GM18519 (cell line): ENCODE measurements at regions not wholly inside any gene's neighbourhood (a gene's known extent, or its start where the extent isn't known, plus 50 kb on each side); places are given as distances from the start of the nearest gene placed in this dataset.

Experiments
- ATAC-seq: cut with Tn5 transposase; IDR thresholded peaks from one replicate; pipeline ENCODE4 v1.9.1; 2021; ENCODE audit warnings: mild to moderate bottlenecking, moderate library complexity; ENCODE audit not compliant: unreplicated experiment, low FRiP score

DNA sequence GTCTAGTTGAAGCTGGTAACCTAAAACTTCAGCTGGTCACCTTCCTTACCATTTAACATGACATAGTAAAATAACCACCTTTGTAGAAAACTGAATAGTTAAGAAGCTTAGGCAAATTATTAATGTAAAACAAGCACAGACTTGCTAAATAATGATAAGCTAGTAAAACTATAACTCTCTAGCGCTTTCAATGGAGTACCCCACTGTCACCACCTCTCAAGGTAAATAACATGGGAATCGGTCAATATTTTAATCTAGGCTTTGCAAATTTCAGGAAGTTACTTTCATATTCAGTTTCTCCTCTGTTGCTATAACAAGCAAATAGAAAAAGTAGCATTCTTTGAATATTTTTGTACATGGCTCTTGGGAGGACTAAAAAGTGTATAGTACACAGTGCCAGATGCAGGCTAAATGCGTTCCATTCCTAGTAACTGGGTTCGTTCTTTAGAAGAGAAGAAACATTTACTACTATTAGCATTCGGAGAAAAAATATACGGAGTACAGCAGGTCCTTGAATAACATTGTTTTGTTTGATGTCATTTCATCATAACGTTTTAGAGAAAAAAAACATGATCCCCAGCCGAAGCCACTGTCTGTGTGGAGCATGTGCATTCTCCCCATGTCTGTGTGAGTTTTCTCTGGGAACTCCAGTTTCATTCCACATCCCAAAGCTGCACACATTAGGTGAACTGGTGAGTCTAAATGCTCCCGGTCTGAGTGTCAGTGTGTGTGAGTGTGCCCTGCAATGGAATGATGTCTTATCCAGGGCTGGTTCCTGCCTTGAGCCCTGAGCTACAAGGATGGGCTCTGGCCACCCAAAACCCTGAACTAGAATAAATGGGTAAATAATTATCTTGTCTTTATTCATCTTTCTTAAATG, 52.5 kb downstream of the EPRS1 start:
- ATAC-seq: no peak

DNA sequence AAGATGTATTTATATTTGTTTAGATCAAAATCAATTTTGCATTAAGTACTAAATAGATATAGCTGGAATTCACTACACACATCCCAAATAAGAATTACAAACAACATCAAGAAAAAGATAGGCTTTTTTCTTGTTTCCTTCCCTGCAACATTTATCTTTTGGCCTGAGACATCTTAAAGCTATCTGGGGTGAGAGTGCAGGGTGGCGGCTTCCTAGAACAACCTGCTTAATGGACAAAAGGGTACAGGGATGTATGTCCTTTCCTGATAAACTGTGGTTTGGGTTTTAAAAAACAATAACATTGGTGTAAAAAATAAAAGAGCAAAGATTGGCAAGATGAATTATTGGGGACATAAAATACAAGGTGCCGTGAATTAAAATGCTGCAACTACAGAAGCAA, 54.4 kb downstream of the EPRS1 start:
- ATAC-seq: no peak

DNA sequence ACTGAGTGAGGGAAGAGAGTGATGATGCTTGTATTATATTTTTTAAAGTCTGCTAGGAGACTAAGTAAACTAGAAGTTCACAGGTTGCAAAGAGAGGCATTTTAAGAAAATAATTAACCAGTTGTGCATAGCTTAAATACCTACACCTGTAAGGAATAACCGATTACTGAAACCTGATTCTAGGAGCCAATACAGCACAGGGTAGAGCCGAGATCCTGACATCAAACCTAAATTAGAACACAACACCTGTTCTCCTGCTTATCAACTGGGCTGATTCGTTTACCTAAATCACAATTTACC, 54.8 kb downstream of the EPRS1 start:
- ATAC-seq: no peak

DNA sequence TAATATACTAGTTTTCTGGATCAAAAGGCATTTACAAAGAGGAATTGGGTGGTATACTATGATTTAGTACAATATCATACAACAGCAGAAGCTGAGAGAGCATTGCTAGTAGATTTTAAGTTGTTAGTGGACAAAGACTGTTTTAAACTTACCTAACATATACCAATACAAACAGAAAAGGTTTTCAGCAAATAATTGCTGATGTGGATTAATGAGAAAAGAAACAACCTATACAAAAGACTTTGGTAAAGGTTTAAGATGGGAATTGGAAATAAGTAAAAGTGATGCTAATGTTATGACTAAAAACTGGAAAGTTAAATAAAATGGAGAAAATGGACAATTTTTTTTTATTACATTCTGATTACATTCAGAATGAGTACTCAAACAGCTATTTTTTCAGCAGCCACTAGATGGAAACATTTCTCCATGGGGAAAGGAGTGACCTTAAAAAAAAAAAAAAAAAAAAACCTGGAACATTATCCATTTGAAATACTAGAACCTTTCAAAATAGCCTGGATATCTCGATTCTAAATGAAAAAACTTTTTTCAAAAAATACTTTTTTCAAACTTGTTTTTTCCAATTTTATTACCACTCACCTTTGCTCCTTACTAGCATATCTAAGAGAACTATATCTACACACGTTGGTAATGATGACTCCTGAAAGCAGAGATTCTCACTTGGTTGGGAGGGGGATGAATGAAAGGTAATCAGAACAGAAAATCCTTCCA, 55.4 kb downstream of the EPRS1 start:
- ATAC-seq: no peak

DNA sequence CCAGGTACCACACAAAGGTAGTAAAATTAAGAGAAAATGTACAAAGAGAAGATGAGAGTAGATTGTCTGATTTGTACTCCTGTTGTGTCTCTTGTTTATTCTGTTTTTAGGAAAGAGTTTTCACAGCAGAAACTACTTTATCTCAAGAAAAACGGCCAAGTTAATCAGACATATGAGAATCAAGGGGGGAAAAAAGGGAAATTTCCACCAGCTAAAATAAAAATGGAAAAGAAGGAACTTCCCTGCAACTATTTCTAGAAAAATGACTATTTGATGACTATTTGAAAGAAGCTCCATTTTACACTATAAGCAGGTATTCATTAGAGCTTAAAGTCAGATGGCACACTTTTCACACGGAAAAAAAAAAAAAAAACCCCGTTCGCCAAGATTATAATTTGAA, 56.5 kb downstream of the EPRS1 start:
- no peak for ATAC-seq

DNA sequence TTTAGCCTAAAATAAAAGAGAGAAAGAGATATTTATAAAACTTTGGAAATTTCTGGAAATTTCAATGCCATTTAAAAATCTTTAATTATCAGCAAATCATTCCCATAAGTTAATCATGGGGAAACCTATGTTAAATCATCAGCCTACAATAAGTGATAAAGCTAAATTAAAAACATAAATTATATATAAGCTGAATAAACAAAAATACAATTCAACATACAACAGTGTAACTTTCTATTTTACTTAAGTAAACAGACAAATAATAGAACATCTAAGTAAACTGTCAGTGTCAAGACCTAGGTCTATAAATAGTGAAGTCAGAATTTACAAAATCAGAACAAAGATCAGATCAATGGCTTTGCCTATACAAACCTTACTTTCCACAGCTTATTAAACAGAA, 57.5 kb downstream of the EPRS1 start:
- no peak for ATAC-seq

DNA sequence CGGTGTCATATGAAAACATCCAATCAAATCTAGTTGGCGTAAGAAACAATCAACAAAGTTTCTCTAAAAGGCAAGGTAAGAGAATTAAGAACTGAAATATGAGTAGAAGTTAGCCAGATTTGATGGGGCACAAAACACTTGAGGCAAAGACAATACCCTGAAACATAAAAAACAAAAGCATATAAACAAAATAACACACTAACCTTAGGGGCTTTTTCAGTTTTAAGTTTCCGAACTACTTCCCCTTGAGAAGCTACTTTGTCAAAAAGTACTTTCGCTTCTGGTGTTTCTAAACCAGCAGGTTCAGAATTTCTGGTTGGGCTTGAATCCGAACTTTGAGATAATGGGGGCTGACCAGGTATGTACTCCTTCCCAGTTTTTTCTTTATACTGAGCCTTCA, 57.9 kb downstream of the EPRS1 start:
- peak; percentile 86 for ATAC-seq

DNA sequence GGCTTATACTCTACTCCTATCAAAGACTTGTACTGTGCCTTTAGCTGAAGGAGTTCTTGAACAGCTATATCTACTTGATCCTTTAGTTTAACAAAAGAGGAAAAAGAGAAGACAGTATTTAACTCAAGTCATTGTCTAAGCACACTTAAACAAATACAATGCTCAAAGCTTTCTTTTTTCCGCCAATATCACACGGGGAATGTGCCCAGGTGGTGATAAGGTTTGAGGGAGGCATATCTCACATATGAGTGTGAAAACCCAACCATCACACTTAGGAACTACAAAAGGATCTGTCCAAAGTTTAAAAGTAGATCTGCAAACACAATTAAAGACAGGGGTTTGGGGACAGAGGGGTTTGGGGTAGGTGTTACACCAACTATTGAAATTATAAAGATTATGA, 59.0 kb upstream of the SLC30A10 start:
- ATAC-seq: no peak

DNA sequence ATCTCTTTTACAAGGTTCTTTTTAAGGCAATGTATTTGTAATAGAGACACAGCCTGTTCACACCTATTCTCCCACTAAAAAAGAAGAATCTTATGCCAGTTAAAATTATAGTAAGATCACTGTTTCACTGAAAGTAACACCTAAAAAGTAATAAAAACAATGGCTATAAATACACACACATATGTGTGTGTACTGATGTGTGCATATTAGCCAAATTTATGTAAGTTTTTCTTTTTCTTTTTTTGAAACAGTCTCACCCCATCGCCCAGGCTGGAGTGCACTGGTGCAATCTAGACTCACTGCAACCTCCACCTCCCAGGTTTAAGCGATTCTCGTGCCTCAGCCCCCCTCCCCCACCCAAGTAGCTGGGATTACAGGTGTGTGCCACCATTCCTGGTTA, 56.8 kb upstream of the SLC30A10 start:
- ATAC-seq: no peak
